SK-N-MC (cell line): ENCODE measurements at regions not wholly inside any gene's neighbourhood (a gene's known extent, or its start where the extent isn't known, plus 50 kb on each side); places are given as distances from the start of the nearest gene placed in this dataset.

Experiments used
- DNase-seq: peaks from one replicate; pipeline ENCODE4 v3.0.0-alpha.2; 2011; ENCODE audit warnings: low read depth, low spot score
- H3K27ac ChIP-seq: fragments of 200-600 bp; sonication (generic); 2 replicates; pipeline ENCODE4 v1.5.1; 2016; ENCODE audit warnings: mixed run types
- H3K36me3 ChIP-seq: fragments of 200-600 bp; sonication (generic); 2 replicates; pipeline ENCODE4 v1.6.1; 2017; ENCODE audit warnings: antibody characterized with exemption, low read length, mixed read lengths; ENCODE audit not compliant: insufficient read depth
- H3K4me3 ChIP-seq: fragments of 200-600 bp; sonication (generic); 2 replicates; pipeline ENCODE4 v1.5.1; 2016
- H3K9ac ChIP-seq: fragments of 200-600 bp; sonication (generic); 2 replicates; pipeline ENCODE4 v1.8.0; 2017; ENCODE audit warnings: mixed run types, mixed read lengths; ENCODE audit not compliant: insufficient read length
- H3K9me3 ChIP-seq: fragments of 200-600 bp; sonication (generic); 2 replicates; pipeline ENCODE4 v1.6.1; 2017; ENCODE audit warnings: low read depth, mild to moderate bottlenecking, antibody characterized with exemption, low read length, moderate library complexity, mixed read lengths
- EZH2 ChIP-seq: fragments of 200-600 bp; sonication (generic); IDR thresholded peaks from one replicate; pipeline ENCODE4 v1.6.1; 2017; ENCODE audit warnings: antibody characterized with exemption
- FOXP2 ChIP-seq: optimal IDR thresholded peaks from 2 replicates; pipeline ENCODE3; 2011; ENCODE audit warnings: mild to moderate bottlenecking, moderate library complexity; ENCODE audit not compliant: insufficient read depth; ENCODE audit errors: extremely low read length, control extremely low read depth
- POLR2AphosphoS5 ChIP-seq: IDR thresholded peaks from 2 replicates; pipeline ENCODE4 v1.6.1; 2012; ENCODE audit warnings: mild to moderate bottlenecking, low read depth, low read length, borderline replicate concordance

- H3K4me3 ChIP-seq: no peak overlapping the region
- no peak for DNase-seq
- no peaks in the 10 kb centered on the region for H3K36me3 ChIP-seq
- H3K27ac ChIP-seq: no peak overlapping the region
- H3K9me3 ChIP-seq: no peaks in the 10 kb centered on the region
- no peak overlapping the region for H3K9ac ChIP-seq
- TF ChIP-seq POLR2AphosphoS5: no peak
- no peak for TF ChIP-seq FOXP2
- no peak for TF ChIP-seq EZH2
These were observed 213.8 kb downstream of the NR2F2 start for GRCh38 chr15:96544162-96544756.

GRCh38 chr15:96549136-96549535 is 218.6 kb downstream of the NR2F2 start:
- no peak overlapping the region for H3K27ac ChIP-seq

GRCh38 chr15:96551196-96551595 is 220.7 kb downstream of the NR2F2 start:
- Histone ChIP-seq H3K27ac (no peak overlapping the region), H3K36me3 (no peaks in the 10 kb centered on the region), H3K4me3 (no peak overlapping the region), H3K9ac (no peak overlapping the region), H3K9me3 (no peaks in the 10 kb centered on the region)
- TF ChIP-seq POLR2AphosphoS5: no peak
- no peak for TF ChIP-seq FOXP2
- TF ChIP-seq EZH2: no peak
- DNase-seq: no peak

More at GRCh38 chr15:96549136-96549535, 218.6 kb downstream of the NR2F2 start:
- H3K9me3 ChIP-seq: no peaks in the 10 kb centered on the region
- no peak overlapping the region for H3K9ac ChIP-seq
- no peak for DNase-seq
- TF ChIP-seq FOXP2: no peak
- TF ChIP-seq POLR2AphosphoS5: no peak
- no peak for TF ChIP-seq EZH2
- no peaks in the 10 kb centered on the region for H3K36me3 ChIP-seq
- no peak overlapping the region for H3K4me3 ChIP-seq

GRCh38 chr15:96551722-96552121 is 221.2 kb downstream of the NR2F2 start:
- DNase-seq: no peak
- Histone ChIP-seq H3K9me3 (no peaks in the 10 kb centered on the region), H3K9ac (no peak overlapping the region), H3K4me3 (no peak overlapping the region), H3K27ac (no peak overlapping the region), H3K36me3 (no peaks in the 10 kb centered on the region)
- no peak for TF ChIP-seq FOXP2
- no peak for TF ChIP-seq POLR2AphosphoS5
- TF ChIP-seq EZH2: no peak

GRCh38 chr15:96553006-96553405 is 222.5 kb downstream of the NR2F2 start:
- H3K9ac ChIP-seq: no peak overlapping the region
- H3K4me3 ChIP-seq: no peak overlapping the region
- TF ChIP-seq POLR2AphosphoS5: no peak
- TF ChIP-seq FOXP2: no peak
- no peak for TF ChIP-seq EZH2

GRCh38 chr15:96553451-96553850 is 223.0 kb downstream of the NR2F2 start:
- TF ChIP-seq POLR2AphosphoS5 (no peak), EZH2 (no peak), FOXP2 (no peak)
- Histone ChIP-seq H3K9me3 (no peaks in the 10 kb centered on the region), H3K9ac (no peak overlapping the region), H3K27ac (no peak overlapping the region), H3K4me3 (no peak overlapping the region), H3K36me3 (no peaks in the 10 kb centered on the region)
- DNase-seq: no peak

More at GRCh38 chr15:96553006-96553405, 222.5 kb downstream of the NR2F2 start:
- Histone ChIP-seq H3K36me3 (no peaks in the 10 kb centered on the region), H3K27ac (no peak overlapping the region), H3K9me3 (no peaks in the 10 kb centered on the region)
- DNase-seq: no peak

GRCh38 chr15:96553931-96554330 is 223.4 kb downstream of the NR2F2 start:
- no peak overlapping the region for H3K9ac ChIP-seq
- no peaks in the 10 kb centered on the region for H3K36me3 ChIP-seq
- H3K9me3 ChIP-seq: no peaks in the 10 kb centered on the region
- no peak overlapping the region for H3K27ac ChIP-seq
- TF ChIP-seq EZH2 (no peak), FOXP2 (no peak), POLR2AphosphoS5 (no peak)
- H3K4me3 ChIP-seq: no peak overlapping the region
- no peak for DNase-seq

- Histone ChIP-seq H3K27ac (no peak overlapping the region), H3K9ac (no peak overlapping the region), H3K9me3 (no peaks in the 10 kb centered on the region), H3K36me3 (no peaks in the 10 kb centered on the region), H3K4me3 (no peak overlapping the region)
- no peak for DNase-seq
- TF ChIP-seq FOXP2: no peak
- TF ChIP-seq POLR2AphosphoS5: no peak
- TF ChIP-seq EZH2: no peak
These were observed 224.0 kb downstream of the NR2F2 start for GRCh38 chr15:96554541-96554940.

- Histone ChIP-seq H3K9me3 (no peaks in the 10 kb centered on the region), H3K9ac (no peak overlapping the region), H3K4me3 (no peak overlapping the region), H3K27ac (no peak overlapping the region), H3K36me3 (no peaks in the 10 kb centered on the region)
- DNase-seq: no peak
- TF ChIP-seq FOXP2 (no peak), POLR2AphosphoS5 (no peak), EZH2 (no peak)
These were observed 228.6 kb downstream of the NR2F2 start for GRCh38 chr15:96559087-96559486.
